ENCODE measurements at regions not wholly inside any gene's neighbourhood (a gene's known extent, or its start where the extent isn't known, plus 50 kb on each side); places are given as distances from the start of the nearest gene placed in this dataset.

DNA sequence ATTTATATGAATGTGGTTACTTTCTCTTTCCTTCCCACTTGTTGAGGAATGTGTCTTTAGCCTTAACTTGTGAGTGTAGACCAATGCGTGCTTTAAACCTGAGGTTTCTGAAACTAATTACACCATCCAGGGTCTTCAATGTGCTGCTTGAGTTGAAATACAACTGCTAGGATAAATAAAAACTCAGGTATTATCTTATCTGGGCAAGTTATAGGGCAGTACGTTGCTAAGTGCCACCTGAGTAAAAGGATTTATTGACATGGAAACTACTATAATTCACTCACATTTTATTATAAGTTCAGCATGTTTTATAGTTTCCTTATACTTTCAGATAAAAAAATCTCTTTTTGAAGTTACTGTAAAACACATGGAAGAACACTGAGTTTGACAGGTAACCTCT is 1136.8 kb upstream of the NUDT12 start:
- Histone ChIP-seq H3K27me3 (ENCODE audit: insufficient read depth) (no peaks in the 10 kb centered on the region), H3K79me2 (ENCODE audit: insufficient read depth) (no peaks in the 10 kb centered on the region), H3F3A (replicated peaks; ENCODE audit: insufficient read depth) (no peaks in the 10 kb centered on the region), H3K36me3 (replicated peaks in 1 of 2; ENCODE audit: control insufficient read depth in 1 of 2, insufficient read depth in 2 of 2, low read length in 1 of 2) (no peaks in the 10 kb centered on the region), H2AFZ (ENCODE audit: low read depth) (no peak overlapping the region), H3K4me3 (ENCODE audit: low read depth in 2 of 2, low read length in 1 of 2) (no peak overlapping the region), H3K4me2 (no peak overlapping the region), H3K9me3 (no peaks in the 10 kb centered on the region), H4K20me1 (ENCODE audit: insufficient read depth) (no peaks in the 10 kb centered on the region), H3K27ac (ENCODE audit: low read depth in 2 of 2, low read length in 1 of 2) (no peak overlapping the region), H3K9ac (no peak overlapping the region), H3K9me2 (no peaks in the 10 kb centered on the region), H3K4me1 (ENCODE audit: control insufficient read depth in 1 of 2, insufficient read depth in 2 of 2, low read depth in 1 of 2, low read length in 1 of 2) (no peaks in the 10 kb centered on the region)
- 57% methylated on average over 2 of the region's 2 CpGs for WGBS (ENCODE audit: low lambda C conversion rate)
- ChIA-PET POLR2A (no interaction called here), CTCF (no interaction called here)
- TF ChIP-seq SIN3A (IDR thresholded peaks at IDR 0.05; ENCODE audit: borderline replicate concordance, low read depth, low read length) (no peak), NFIC (IDR thresholded peaks at IDR 0.05; ENCODE audit: borderline replicate concordance) (no peak), NRF1 (IDR thresholded peaks at IDR 0.05; ENCODE audit: low read depth, low read length) (no peak), EP300 (IDR thresholded peaks at IDR 0.05; ENCODE audit: borderline replicate concordance in 1 of 2, low read depth in 1 of 2, low read length in 1 of 2) (no peak), ELF1 (IDR thresholded peaks at IDR 0.05) (no peak), CHD2 (IDR thresholded peaks at IDR 0.05; ENCODE audit: low read length, partially characterized antibody) (no peak), GABPA (IDR thresholded peaks at IDR 0.05; ENCODE audit: low read depth) (no peak), RFX5 (IDR thresholded peaks at IDR 0.05; ENCODE audit: low read length) (no peak), YY1 (IDR thresholded peaks at IDR 0.05; ENCODE audit: low read depth) (no peak), FOSL2 (IDR thresholded peaks at IDR 0.05; ENCODE audit: borderline replicate concordance, low read depth) (no peak), MEF2A (IDR thresholded peaks at IDR 0.05; ENCODE audit: borderline replicate concordance, low read depth) (no peak), TEAD4 (IDR thresholded peaks at IDR 0.05; ENCODE audit: borderline replicate concordance, insufficient read depth) (no peak)
- TF ChIP-seq, protein P1, sequence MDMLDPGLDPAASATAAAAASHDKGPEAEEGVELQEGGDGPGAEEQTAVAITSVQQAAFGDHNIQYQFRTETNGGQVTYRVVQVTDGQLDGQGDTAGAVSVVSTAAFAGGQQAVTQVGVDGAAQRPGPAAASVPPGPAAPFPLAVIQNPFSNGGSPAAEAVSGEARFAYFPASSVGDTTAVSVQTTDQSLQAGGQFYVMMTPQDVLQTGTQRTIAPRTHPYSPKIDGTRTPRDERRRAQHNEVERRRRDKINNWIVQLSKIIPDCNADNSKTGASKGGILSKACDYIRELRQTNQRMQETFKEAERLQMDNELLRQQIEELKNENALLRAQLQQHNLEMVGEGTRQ (IDR thresholded peaks at IDR 0.05; ENCODE audit: borderline replicate concordance, low read depth, low read length): no peak
- TF ChIP-seq, protein P2, sequence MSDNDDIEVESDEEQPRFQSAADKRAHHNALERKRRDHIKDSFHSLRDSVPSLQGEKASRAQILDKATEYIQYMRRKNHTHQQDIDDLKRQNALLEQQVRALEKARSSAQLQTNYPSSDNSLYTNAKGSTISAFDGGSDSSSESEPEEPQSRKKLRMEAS (IDR thresholded peaks at IDR 0.05; ENCODE audit: low read depth): no peak
- TF ChIP-seq, protein P3, sequence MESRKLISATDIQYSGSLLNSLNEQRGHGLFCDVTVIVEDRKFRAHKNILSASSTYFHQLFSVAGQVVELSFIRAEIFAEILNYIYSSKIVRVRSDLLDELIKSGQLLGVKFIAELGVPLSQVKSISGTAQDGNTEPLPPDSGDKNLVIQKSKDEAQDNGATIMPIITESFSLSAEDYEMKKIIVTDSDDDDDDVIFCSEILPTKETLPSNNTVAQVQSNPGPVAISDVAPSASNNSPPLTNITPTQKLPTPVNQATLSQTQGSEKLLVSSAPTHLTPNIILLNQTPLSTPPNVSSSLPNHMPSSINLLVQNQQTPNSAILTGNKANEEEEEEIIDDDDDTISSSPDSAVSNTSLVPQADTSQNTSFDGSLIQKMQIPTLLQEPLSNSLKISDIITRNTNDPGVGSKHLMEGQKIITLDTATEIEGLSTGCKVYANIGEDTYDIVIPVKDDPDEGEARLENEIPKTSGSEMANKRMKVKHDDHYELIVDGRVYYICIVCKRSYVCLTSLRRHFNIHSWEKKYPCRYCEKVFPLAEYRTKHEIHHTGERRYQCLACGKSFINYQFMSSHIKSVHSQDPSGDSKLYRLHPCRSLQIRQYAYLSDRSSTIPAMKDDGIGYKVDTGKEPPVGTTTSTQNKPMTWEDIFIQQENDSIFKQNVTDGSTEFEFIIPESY (IDR thresholded peaks at IDR 0.05; ENCODE audit: borderline replicate concordance, low read depth): no peak
- TF ChIP-seq, protein P4, sequence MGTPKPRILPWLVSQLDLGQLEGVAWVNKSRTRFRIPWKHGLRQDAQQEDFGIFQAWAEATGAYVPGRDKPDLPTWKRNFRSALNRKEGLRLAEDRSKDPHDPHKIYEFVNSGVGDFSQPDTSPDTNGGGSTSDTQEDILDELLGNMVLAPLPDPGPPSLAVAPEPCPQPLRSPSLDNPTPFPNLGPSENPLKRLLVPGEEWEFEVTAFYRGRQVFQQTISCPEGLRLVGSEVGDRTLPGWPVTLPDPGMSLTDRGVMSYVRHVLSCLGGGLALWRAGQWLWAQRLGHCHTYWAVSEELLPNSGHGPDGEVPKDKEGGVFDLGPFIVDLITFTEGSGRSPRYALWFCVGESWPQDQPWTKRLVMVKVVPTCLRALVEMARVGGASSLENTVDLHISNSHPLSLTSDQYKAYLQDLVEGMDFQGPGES (IDR thresholded peaks at IDR 0.05; ENCODE audit: low read depth, low read length): no peak
- TF ChIP-seq, protein P5, sequence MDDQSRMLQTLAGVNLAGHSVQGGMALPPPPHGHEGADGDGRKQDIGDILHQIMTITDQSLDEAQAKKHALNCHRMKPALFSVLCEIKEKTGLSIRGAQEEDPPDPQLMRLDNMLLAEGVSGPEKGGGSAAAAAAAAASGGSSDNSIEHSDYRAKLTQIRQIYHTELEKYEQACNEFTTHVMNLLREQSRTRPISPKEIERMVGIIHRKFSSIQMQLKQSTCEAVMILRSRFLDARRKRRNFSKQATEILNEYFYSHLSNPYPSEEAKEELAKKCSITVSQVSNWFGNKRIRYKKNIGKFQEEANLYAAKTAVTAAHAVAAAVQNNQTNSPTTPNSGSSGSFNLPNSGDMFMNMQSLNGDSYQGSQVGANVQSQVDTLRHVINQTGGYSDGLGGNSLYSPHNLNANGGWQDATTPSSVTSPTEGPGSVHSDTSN (IDR thresholded peaks at IDR 0.05): no peak
- TF ChIP-seq, protein P6, sequence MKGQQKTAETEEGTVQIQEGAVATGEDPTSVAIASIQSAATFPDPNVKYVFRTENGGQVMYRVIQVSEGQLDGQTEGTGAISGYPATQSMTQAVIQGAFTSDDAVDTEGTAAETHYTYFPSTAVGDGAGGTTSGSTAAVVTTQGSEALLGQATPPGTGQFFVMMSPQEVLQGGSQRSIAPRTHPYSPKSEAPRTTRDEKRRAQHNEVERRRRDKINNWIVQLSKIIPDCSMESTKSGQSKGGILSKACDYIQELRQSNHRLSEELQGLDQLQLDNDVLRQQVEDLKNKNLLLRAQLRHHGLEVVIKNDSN (IDR thresholded peaks at IDR 0.05; ENCODE audit: borderline replicate concordance, low read depth): no peak
- DNase-seq: no peak
